B cell (primary cell): ENCODE measurements at regions not wholly inside any gene's neighbourhood (a gene's known extent, or its start where the extent isn't known, plus 50 kb on each side); places are given as distances from the start of the nearest gene placed in this dataset.

Experiments used
- ATAC-seq: fragments of 200-7000 bp; cut with Tn5 transposase; one replicate; pipeline ENCODE4 v1.10.0; 2021; ENCODE audit warnings: low read depth, mild to moderate bottlenecking, moderate number of reproducible peaks, moderate library complexity
- CTCF ChIA-PET: fragments of 350-600 bp; sonication (Branson Sonifier 250); formaldehyde crosslinking; loops from one replicate; lab custom pipeline; 2021; ENCODE audit warnings: antibody characterized with exemption, inconsistent platforms; lab: Charles Lee
- POLR2A ChIA-PET: fragments of 350-600 bp; sonication (Branson Sonifier 250); formaldehyde crosslinking; loops from one replicate; lab custom pipeline; 2021; ENCODE audit warnings: antibody characterized with exemption; lab: Charles Lee
- DNase-seq: peaks from one replicate; pipeline ENCODE4 v3.0.0; 2013
- H2AFZ ChIP-seq: 2 replicates; pipeline ENCODE4 v1.6.1; 2012; ENCODE audit warnings: mild to moderate bottlenecking, low read depth, low read length; ENCODE audit not compliant: insufficient read depth, poor library complexity, severe bottlenecking
- H3K27ac ChIP-seq, 2 donors: 1 replicate in 1 of 2; 2 replicates in 1 of 2; pipeline ENCODE4 v1.5.1; 2012 to 2013; ENCODE audit warnings: low read length in 2 of 2, mild to moderate bottlenecking in 2 of 2, moderate library complexity in 1 of 2
- H3K27me3 ChIP-seq, 4 experiments: fragments of 200-600 bp in 1 of 4; sonication (generic) in 1 of 4; replicated peaks in 1 of 4; 1 replicate in 2 of 4; 2 replicates in 2 of 4; pipeline versions ENCODE4 v1.6.1 to v1.7.0; 2013 to 2016; ENCODE audit warnings: low read length in 3 of 4, mild to moderate bottlenecking in 2 of 4, mixed read lengths in 1 of 4, moderate library complexity in 1 of 4; ENCODE audit not compliant: insufficient read depth in 4 of 4, control insufficient read depth in 3 of 4; ENCODE audit errors: control extremely low read depth in 1 of 4
- H3K36me3 ChIP-seq, 2 experiments: replicated peaks in 1 of 2; 1 replicate in 1 of 2; 2 replicates in 1 of 2; pipeline versions ENCODE4 v1.6.1 to v1.7.1; 2013; ENCODE audit warnings: low read length in 1 of 2; ENCODE audit not compliant: insufficient read depth in 2 of 2, control insufficient read depth in 1 of 2; ENCODE audit errors: control extremely low read depth in 1 of 2, extremely low read depth in 1 of 2
- H3K4me1 ChIP-seq, 2 donors: fragments of 200-600 bp in 1 of 2; sonication (generic) in 1 of 2; 1 replicate in 1 of 2; 2 replicates in 1 of 2; pipeline versions ENCODE4 v1.5.1 to v1.6.1; 2013 to 2017; ENCODE audit warnings: low read length in 2 of 2; ENCODE audit not compliant: control insufficient read depth in 2 of 2, insufficient read depth in 2 of 2
- H3K4me2 ChIP-seq: replicated peaks from 2 replicates; pipeline ENCODE3; 2012; ENCODE audit warnings: mild to moderate bottlenecking, low read depth, low read length; ENCODE audit not compliant: poor library complexity, severe bottlenecking
- H3K4me3 ChIP-seq, 5 experiments: fragments of 200-600 bp in 1 of 5; sonication (generic) in 1 of 5; 1 replicate in 3 of 5; 2 replicates in 2 of 5; pipeline versions ENCODE4 v1.5.1 to v1.7.0; 2011 to 2016; ENCODE audit warnings: low read length in 4 of 5, mild to moderate bottlenecking in 4 of 5, low read depth in 2 of 5, control low read depth in 1 of 5, moderate library complexity in 1 of 5; ENCODE audit not compliant: insufficient read depth in 1 of 5; ENCODE audit errors: control extremely low read depth in 1 of 5, extremely low read depth in 1 of 5
- H3K79me2 ChIP-seq: fragments of 200-600 bp; sonication (generic); one replicate; pipeline ENCODE4 v1.6.0; 2016; ENCODE audit warnings: low read length; ENCODE audit not compliant: control insufficient read depth, insufficient read depth
- H3K9ac ChIP-seq: fragments of 200-600 bp; sonication (generic); 2 replicates; pipeline ENCODE4 v1.6.1; 2017; ENCODE audit warnings: mild to moderate bottlenecking, low read length, moderate library complexity
- H3K9me3 ChIP-seq, 3 donors: one replicate each; pipeline versions ENCODE4 v1.6.1 to v1.7.1; 2013; ENCODE audit warnings: low read length in 2 of 3; ENCODE audit not compliant: control insufficient read depth in 2 of 3, insufficient read depth in 1 of 3; ENCODE audit errors: control extremely low read depth in 1 of 3
- H4K20me1 ChIP-seq: 2 replicates; pipeline ENCODE4 v1.6.0; 2012; ENCODE audit warnings: mild to moderate bottlenecking, low read length; ENCODE audit not compliant: insufficient read depth, control insufficient read depth, poor library complexity, severe bottlenecking
- H3K27ac Mint-ChIP-seq: one replicate; pipeline ENCODE4 v1.8.0; 2021; ENCODE audit warnings: mixed read lengths
- H3K27me3 Mint-ChIP-seq: one replicate; pipeline ENCODE4 v1.8.0; 2021; ENCODE audit warnings: mixed read lengths
- H3K4me1 Mint-ChIP-seq: one replicate; pipeline ENCODE4 v1.8.0; 2021; ENCODE audit warnings: mixed read lengths
- H3K4me3 Mint-ChIP-seq: one replicate; pipeline ENCODE4 v1.8.0; 2021; ENCODE audit warnings: mixed read lengths
- H3K9me3 Mint-ChIP-seq: one replicate; pipeline ENCODE4 v1.8.0; 2022; ENCODE audit warnings: mixed read lengths; ENCODE audit not compliant: insufficient read depth
- CTCF ChIP-seq: fragments of 200-600 bp; IDR thresholded peaks from one replicate; pipeline ENCODE4 v1.8.0; 2022; ENCODE audit warnings: antibody characterized with exemption, mild to moderate bottlenecking
- EZH2 ChIP-seq: IDR thresholded peaks from 2 replicates; pipeline ENCODE4 v1.6.1; 2012; ENCODE audit warnings: borderline replicate concordance, low read depth, mild to moderate bottlenecking, moderate library complexity, low read length; ENCODE audit not compliant: insufficient read depth, poor library complexity, severe bottlenecking
- whole genome bisulfite sequencing: methylation state at CpG from one replicate; pipeline ENCODE4 v1.1.5; 2013; ENCODE audit warnings: missing lambda C conversion rate; ENCODE audit not compliant: insufficient coverage; 5-methylcytosine and 5-hydroxymethylcytosine counted together
- intact Hi-C: fragments of 100-400 bp; cut with micrococcal nuclease; formaldehyde crosslinking; loops from one replicate; pipeline ENCODE4 v1.10.0; 2022

- no peak overlapping the region for H3K27ac ChIP-seq
- H3K4me2 ChIP-seq = no peak overlapping the region
- Mint-ChIP-seq H3K27me3 (peaks cover 2% of the 10 kb centered on the region), H3K27ac (no peak overlapping the region), H3K4me3 (no peak overlapping the region), H3K9me3 (peaks cover 13% of the 10 kb centered on the region), H3K4me1 (peaks cover 14% of the 10 kb centered on the region)
- peaks cover 5 to 11% (median 9%) of the 10 kb centered on the region in 3 donors for H3K9me3 ChIP-seq
- H3K27me3 ChIP-seq = no peaks in the 10 kb centered on the region
- H2AFZ ChIP-seq = no peak overlapping the region
- H3K4me1 ChIP-seq = peaks cover 12 to 14% of the 10 kb centered on the region in 2 donors
- H3K9ac ChIP-seq = no peak overlapping the region
- DNase-seq (no peak), ATAC-seq (no peak)
- H3K79me2 ChIP-seq = no peaks in the 10 kb centered on the region
- H3K36me3 ChIP-seq = no peaks in the 10 kb centered on the region
- no peak overlapping the region for H3K4me3 ChIP-seq
- no peaks in the 10 kb centered on the region for H4K20me1 ChIP-seq
- TF ChIP-seq CTCF (no peak), EZH2 (no peak)
- ChIA-PET POLR2A (no interaction called here), CTCF (interaction anchor here (0.6 kb wide), 1 partner anchor 9 kb away, joined by 3 read pairs; no protein-coding TSS in a partner anchor)
- 68% methylated on average over 2 of the region's 2 CpGs for WGBS
- intact Hi-C loops = no loop called here
Measured at GRCh38 chr3:19641408-19641807, 292.6 kb downstream of the EFHB start.

DNA sequence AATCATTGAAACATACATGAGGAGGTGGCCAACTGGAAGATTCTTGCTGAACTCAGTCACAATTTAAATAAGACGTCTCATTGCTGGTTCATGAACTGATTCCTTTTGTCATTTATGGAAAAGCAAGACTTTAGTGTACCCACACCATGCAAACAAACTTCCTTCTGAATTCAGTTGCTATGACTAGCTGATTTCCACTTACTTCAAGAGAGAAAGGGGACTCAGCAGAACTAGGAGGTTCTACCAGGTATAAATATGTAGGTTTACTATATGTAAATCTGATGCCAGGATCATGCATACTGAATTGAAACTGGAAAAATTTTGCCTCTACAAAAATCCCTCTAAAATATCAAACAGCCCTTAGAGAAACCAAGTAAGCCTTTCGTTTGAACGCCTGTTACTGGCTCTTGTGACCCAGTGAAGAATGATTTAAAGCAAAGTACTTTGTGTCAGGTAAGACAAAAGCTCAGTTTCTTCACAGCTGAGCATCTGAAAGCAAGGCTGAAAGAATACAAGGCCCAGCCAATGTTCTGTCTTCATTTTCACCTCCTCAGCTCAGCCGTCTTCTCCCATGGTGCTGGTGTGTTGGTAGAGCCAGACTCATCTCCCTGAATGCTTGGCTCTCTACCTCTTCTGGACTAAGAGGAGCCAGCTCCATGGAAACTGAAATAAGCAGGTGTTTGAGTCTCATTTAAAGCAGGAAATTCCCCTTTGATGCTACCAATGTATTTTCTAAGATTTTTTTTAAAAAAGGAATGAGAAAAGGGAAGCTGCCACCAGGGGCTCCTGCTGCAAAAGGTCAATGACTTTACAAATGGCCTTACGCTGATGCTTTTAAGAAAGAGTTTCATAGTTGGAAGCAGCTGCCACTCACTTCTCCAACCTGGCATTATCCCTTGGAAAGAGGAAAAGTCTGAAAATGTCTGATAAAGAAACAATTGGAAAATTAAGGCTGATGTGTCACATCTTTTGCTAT is 301.6 kb downstream of the EFHB start:
- Histone ChIP-seq H3K9ac (no peak overlapping the region), H3K27ac (no peak overlapping the region), H3K9me3 (no peaks in the 10 kb centered on the region), H3K4me1 (no peaks in the 10 kb centered on the region), H3K4me3 (no peak overlapping the region), H2AFZ (peak overlapping the region; percentile 2), H3K79me2 (no peaks in the 10 kb centered on the region), H4K20me1 (no peaks in the 10 kb centered on the region), H3K4me2 (no peak overlapping the region), H3K36me3 (no peaks in the 10 kb centered on the region), H3K27me3 (no peaks in the 10 kb centered on the region)
- CTCF ChIA-PET = interaction anchor here (1.0 kb wide), 1 partner anchor 9 kb away, joined by 3 read pairs; no protein-coding TSS in a partner anchor
- Mint-ChIP-seq H3K4me1 (peaks cover 4% of the 10 kb centered on the region), H3K4me3 (no peak overlapping the region), H3K27ac (no peak overlapping the region), H3K27me3 (peaks cover 6% of the 10 kb centered on the region), H3K9me3 (no peaks in the 10 kb centered on the region)
- intact Hi-C loops = no loop called here
- POLR2A ChIA-PET = no interaction called here
- 88% methylated on average over 1 of the region's 5 CpGs for WGBS
- no peak for ATAC-seq
- no peak for DNase-seq
- TF ChIP-seq EZH2 (no peak), CTCF (no peak)
